ENCODE measurements at regions not wholly inside any gene's neighbourhood (a gene's known extent, or its start where the extent isn't known, plus 50 kb on each side); places are given as distances from the start of the nearest gene placed in this dataset.

DNA sequence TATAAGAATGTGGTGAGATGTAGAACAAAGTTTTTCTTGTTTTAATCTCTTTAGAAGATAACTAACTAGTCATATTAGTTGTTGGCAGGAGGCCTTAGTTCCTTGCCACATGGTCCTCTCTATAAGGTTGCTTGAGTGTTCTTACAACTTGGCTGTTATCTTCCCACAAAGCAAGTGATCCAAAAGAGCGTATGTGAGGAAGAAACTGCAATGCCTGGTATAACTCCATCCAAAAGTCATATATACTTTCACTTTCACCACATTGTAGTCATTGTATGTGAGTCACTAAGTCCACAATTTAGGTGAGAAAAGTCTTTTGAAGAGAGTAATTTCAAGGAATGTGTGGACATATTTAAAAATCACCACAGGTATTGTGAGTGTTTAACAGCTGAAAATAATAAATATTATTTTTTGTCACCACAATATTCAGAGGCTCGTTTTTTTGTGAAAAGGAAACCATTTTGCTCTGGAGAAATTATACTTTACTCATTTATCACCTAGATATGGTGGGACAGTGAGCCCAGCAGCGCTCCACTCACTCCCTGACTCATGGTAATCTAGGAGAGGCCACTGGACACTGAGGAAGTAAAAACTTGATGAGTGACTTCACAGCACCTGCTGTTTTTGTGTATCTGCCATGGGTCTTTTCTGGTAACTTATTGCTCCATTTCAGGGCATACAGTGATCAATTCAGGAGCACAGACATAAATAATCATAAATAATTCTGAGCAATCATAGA lies 369.4 kb upstream of the NDST3 start:
- TF ChIP-seq POLR2AphosphoS5 (IDR thresholded peaks at IDR 0.05; ENCODE audit: low read depth, low read length) = no peak
- no peak for TF ChIP-seq TAF1 (IDR thresholded peaks at IDR 0.05; ENCODE audit: borderline replicate concordance, low read depth, low read length)
- TF ChIP-seq POLR2A (IDR thresholded peaks at IDR 0.05; ENCODE audit: low read depth, low read length) = no peak
